KMS-11 (cell line): ENCODE measurements at regions not wholly inside any gene's neighbourhood (a gene's known extent, or its start where the extent isn't known, plus 50 kb on each side); places are given as distances from the start of the nearest gene placed in this dataset.

Experiments used
- H2AFZ ChIP-seq: fragments of 200-600 bp; sonication (generic); 2 replicates; pipeline ENCODE4 v1.6.1; 2016; ENCODE audit warnings: antibody characterized with exemption, mixed run types, low read depth
- H3K27ac ChIP-seq: fragments of 200-600 bp; sonication (generic); 2 replicates; pipeline ENCODE4 v1.6.1; 2016; ENCODE audit warnings: mild to moderate bottlenecking, mixed run types
- H3K27me3 ChIP-seq: fragments of 200-600 bp; sonication (generic); 2 replicates; pipeline ENCODE4 v1.6.1; 2017; ENCODE audit warnings: mild to moderate bottlenecking, low read depth, mixed run types, moderate library complexity; ENCODE audit not compliant: insufficient read depth
- H3K36me3 ChIP-seq: fragments of 200-600 bp; sonication (generic); 2 replicates; pipeline ENCODE4 v1.6.1; 2017; ENCODE audit warnings: mild to moderate bottlenecking, mixed run types; ENCODE audit not compliant: insufficient read depth
- H3K4me1 ChIP-seq: fragments of 200-600 bp; sonication (generic); 2 replicates; pipeline ENCODE4 v1.6.1; 2016; ENCODE audit warnings: mild to moderate bottlenecking, low read depth, mixed run types; ENCODE audit not compliant: poor library complexity, severe bottlenecking
- H3K4me2 ChIP-seq: fragments of 200-600 bp; sonication (generic); 2 replicates; pipeline ENCODE4 v1.7.0; 2016; ENCODE audit warnings: mild to moderate bottlenecking, mixed run types
- H3K4me3 ChIP-seq: fragments of 200-600 bp; sonication (generic); IDR thresholded peaks from 2 replicates; pipeline ENCODE4 v1.6.1; 2017; ENCODE audit warnings: low read depth, low read length, mixed read lengths; ENCODE audit not compliant: insufficient read depth
- H3K79me2 ChIP-seq: fragments of 200-600 bp; sonication (generic); 2 replicates; pipeline ENCODE4 v1.6.1; 2016; ENCODE audit warnings: low read depth, mixed run types; ENCODE audit not compliant: insufficient read depth
- H3K9ac ChIP-seq: fragments of 200-600 bp; sonication (generic); 2 replicates; pipeline ENCODE4 v1.6.1; 2016; ENCODE audit warnings: mild to moderate bottlenecking, mixed run types
- H4K20me1 ChIP-seq: fragments of 200-600 bp; sonication (generic); 2 replicates; pipeline ENCODE4 v1.6.1; 2016; ENCODE audit warnings: mild to moderate bottlenecking, mixed run types; ENCODE audit not compliant: insufficient read depth
- CTCF ChIP-seq: fragments of 200-600 bp; sonication (generic); conservative IDR thresholded peaks from 2 replicates; pipeline ENCODE4 v1.6.1; 2017; ENCODE audit warnings: low read depth, mild to moderate bottlenecking, antibody characterized with exemption, low read length, moderate library complexity, mixed read lengths

DNA sequence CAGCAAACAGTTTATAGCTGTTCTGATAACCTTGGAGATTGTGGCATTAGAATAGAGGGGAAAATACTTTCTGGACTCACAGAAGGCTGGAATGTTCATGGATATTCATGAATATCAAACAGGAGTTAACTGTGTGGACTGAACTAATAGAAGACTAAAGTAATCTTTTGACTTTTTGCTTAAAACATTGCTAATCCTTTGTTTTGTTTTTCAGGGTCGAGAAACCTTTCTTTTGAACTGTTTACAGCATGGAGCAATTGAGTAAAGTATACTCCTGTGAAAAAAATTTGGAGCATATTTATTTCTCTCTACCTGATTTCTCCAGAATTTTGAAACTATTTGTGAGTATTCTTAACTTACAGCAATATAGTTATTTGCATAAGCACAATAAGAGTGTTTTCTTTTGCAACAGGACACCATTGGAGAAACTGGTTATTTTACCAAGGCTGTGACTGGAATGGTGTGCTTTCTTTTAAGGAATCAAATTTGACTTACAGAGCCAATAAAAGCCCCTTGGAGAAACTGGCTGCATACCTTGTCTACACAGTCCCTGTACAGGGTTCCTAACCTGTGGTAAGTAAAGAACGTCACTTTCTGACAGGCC lies 821.6 kb downstream of the TBC1D22A start:
- no peaks in the 10 kb centered on the region for H4K20me1 ChIP-seq
- no peak overlapping the region for H3K27ac ChIP-seq
- no peaks in the 10 kb centered on the region for H3K36me3 ChIP-seq
- H2AFZ ChIP-seq = no peak overlapping the region
- H3K4me3 ChIP-seq = no peak overlapping the region
- no peaks in the 10 kb centered on the region for H3K27me3 ChIP-seq
- no peak overlapping the region for H3K4me2 ChIP-seq
- no peaks in the 10 kb centered on the region for H3K79me2 ChIP-seq
- no peak for TF ChIP-seq CTCF
- H3K4me1 ChIP-seq = no peaks in the 10 kb centered on the region
- H3K9ac ChIP-seq = no peak overlapping the region

DNA sequence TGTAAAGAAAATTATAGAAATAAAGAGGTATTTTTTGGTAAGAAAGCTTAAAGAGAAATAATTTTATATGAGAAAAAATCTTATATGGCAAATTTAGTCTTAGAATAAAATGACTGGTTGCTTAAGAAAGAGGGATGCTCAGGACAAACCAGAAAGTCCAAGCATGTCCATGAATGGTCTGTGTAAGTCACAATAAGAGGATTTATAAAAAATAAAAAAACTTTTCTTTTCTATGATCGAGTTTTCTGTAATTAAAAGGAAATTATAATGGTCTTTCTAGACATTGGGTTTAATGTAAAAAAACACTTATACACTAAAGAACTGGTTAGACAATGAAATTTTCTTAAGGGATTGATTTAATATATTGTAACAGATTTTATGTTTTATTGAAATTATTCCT lies 819.6 kb downstream of the TBC1D22A start:
- TF ChIP-seq CTCF = no peak
- Histone ChIP-seq H3K9ac (no peak overlapping the region), H3K4me1 (no peaks in the 10 kb centered on the region), H3K27me3 (no peaks in the 10 kb centered on the region), H3K4me2 (no peak overlapping the region), H2AFZ (no peak overlapping the region), H3K4me3 (no peak overlapping the region), H3K79me2 (no peaks in the 10 kb centered on the region), H3K36me3 (no peaks in the 10 kb centered on the region), H4K20me1 (no peaks in the 10 kb centered on the region), H3K27ac (no peak overlapping the region)

DNA sequence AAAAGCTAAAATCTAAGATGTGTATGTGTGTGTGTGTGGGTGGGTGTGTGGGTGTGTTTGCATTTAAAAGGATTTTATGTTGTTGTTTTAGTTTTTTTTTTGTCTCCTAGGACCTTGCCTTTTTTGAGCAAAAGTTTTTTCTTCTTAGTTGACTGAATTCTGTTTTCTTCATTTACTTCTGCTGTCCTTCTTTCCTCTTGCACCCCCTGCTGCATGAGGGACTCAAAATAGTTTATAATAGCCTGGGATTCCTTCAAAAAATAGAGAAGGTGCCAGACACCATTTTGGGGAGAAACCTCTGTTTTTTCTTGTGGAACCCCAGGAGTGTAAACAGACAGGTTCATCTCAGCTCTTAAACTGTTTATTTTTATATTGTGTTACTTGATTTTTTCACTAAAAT lies 817.7 kb downstream of the TBC1D22A start:
- no peaks in the 10 kb centered on the region for H4K20me1 ChIP-seq
- H3K9ac ChIP-seq = no peak overlapping the region
- no peaks in the 10 kb centered on the region for H3K4me1 ChIP-seq
- TF ChIP-seq CTCF = no peak
- no peaks in the 10 kb centered on the region for H3K79me2 ChIP-seq
- no peak overlapping the region for H2AFZ ChIP-seq
- no peak overlapping the region for H3K4me3 ChIP-seq
- H3K27me3 ChIP-seq = no peaks in the 10 kb centered on the region
- no peaks in the 10 kb centered on the region for H3K36me3 ChIP-seq
- H3K27ac ChIP-seq = no peak overlapping the region
- no peak overlapping the region for H3K4me2 ChIP-seq

- Histone ChIP-seq H4K20me1 (no peaks in the 10 kb centered on the region), H2AFZ (no peak overlapping the region), H3K79me2 (no peaks in the 10 kb centered on the region), H3K36me3 (no peaks in the 10 kb centered on the region), H3K27ac (no peak overlapping the region), H3K27me3 (no peaks in the 10 kb centered on the region), H3K4me3 (no peak overlapping the region), H3K4me2 (no peak overlapping the region), H3K4me1 (no peaks in the 10 kb centered on the region), H3K9ac (no peak overlapping the region)
- TF ChIP-seq CTCF = no peak
These were observed 814.5 kb downstream of the TBC1D22A start for GRCh38 chr22:47576908-47577307.

DNA sequence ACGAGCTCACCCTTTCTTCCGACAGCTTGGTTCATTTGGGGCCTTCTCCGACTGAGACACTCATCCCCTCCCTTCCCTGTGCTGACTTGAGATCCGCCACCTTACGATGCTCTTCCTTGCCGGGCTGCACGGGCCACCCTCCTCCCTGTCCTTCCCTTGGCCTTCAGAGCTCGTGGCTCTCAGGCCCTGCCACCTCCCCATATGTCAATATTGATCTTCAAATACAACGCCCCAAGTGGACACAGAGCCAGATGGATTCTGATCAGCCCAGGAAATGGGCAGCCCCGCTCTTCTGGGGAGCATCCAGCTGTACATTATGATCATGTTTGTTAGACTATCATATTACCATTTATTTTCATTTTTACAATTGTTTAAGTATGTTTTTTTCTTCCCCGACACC lies 812.8 kb downstream of the TBC1D22A start:
- H3K36me3 ChIP-seq = no peaks in the 10 kb centered on the region
- H3K79me2 ChIP-seq = no peaks in the 10 kb centered on the region
- H4K20me1 ChIP-seq = no peaks in the 10 kb centered on the region
- no peaks in the 10 kb centered on the region for H3K27me3 ChIP-seq
- H2AFZ ChIP-seq = no peak overlapping the region
- H3K4me2 ChIP-seq = no peak overlapping the region
- H3K27ac ChIP-seq = no peak overlapping the region
- no peak overlapping the region for H3K9ac ChIP-seq
- TF ChIP-seq CTCF = no peak
- no peak overlapping the region for H3K4me3 ChIP-seq
- no peaks in the 10 kb centered on the region for H3K4me1 ChIP-seq
